ENCODE measurements at regions not wholly inside any gene's neighbourhood (a gene's known extent, or its start where the extent isn't known, plus 50 kb on each side); places are given as distances from the start of the nearest gene placed in this dataset.

DNA sequence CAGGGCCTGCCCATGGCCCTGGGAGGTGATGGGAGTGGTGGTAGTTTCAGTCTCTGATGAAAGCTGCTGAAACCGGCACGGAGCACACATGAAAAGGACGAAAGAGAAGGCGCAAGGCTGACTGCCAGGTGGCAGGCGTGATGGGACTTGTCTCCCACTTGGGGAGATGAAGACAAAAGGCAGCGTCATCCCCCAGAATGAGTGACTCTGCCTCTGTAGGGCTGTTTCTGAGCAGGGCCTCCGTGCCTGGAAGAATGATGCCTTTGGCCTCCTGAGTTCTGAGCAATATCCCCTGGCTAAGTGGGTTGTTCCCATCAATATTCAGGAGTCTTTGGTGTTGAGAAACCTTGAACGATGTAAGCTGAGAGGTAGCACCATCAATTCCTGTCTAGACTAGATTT is 237.8 kb downstream of the OPA1 start:
- no peak overlapping the region for H3K4me2 ChIP-seq (ENCODE audit: low read depth, low read length, poor library complexity, severe bottlenecking)
- H2AFZ ChIP-seq (ENCODE audit: low read length), result no peak overlapping the region
- no peaks in the 10 kb centered on the region for H3K79me2 ChIP-seq (ENCODE audit: insufficient read depth, low read length)
- no peaks in the 10 kb centered on the region for H3K27me3 ChIP-seq (ENCODE audit: insufficient read depth, low read length, poor library complexity, severe bottlenecking)
- no peaks in the 10 kb centered on the region for H3K9me3 ChIP-seq (ENCODE audit: insufficient read depth, low read depth, low read length)
- H3F3A ChIP-seq (ENCODE audit: low read depth), result no peaks in the 10 kb centered on the region
- no peak for TF ChIP-seq EZH2phosphoT487 (IDR thresholded peaks at IDR 0.05; ENCODE audit: borderline replicate concordance)
- TF ChIP-seq, protein P1, sequence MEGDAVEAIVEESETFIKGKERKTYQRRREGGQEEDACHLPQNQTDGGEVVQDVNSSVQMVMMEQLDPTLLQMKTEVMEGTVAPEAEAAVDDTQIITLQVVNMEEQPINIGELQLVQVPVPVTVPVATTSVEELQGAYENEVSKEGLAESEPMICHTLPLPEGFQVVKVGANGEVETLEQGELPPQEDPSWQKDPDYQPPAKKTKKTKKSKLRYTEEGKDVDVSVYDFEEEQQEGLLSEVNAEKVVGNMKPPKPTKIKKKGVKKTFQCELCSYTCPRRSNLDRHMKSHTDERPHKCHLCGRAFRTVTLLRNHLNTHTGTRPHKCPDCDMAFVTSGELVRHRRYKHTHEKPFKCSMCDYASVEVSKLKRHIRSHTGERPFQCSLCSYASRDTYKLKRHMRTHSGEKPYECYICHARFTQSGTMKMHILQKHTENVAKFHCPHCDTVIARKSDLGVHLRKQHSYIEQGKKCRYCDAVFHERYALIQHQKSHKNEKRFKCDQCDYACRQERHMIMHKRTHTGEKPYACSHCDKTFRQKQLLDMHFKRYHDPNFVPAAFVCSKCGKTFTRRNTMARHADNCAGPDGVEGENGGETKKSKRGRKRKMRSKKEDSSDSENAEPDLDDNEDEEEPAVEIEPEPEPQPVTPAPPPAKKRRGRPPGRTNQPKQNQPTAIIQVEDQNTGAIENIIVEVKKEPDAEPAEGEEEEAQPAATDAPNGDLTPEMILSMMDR (conservative IDR thresholded peaks at IDR 0.05; ENCODE audit: low read length), result no peak
- H3K4me1 ChIP-seq (ENCODE audit: insufficient read depth, low read length, poor library complexity, severe bottlenecking), result peaks cover 36% of the 10 kb centered on the region
- H3K36me3 ChIP-seq (ENCODE audit: insufficient read depth, low read length), result no peaks in the 10 kb centered on the region
- no peak overlapping the region for H3K9ac ChIP-seq (ENCODE audit: low read depth, low read length, poor library complexity, severe bottlenecking)
- H4K20me1 ChIP-seq (ENCODE audit: insufficient read depth, low read length, poor library complexity, severe bottlenecking), result no peaks in the 10 kb centered on the region
- no peaks in the 10 kb centered on the region for H3K9me2 ChIP-seq (replicated peaks; ENCODE audit: low read depth, low read length)
- no peak overlapping the region for H3K4me3 ChIP-seq (ENCODE audit: low read length, poor library complexity, severe bottlenecking)

DNA sequence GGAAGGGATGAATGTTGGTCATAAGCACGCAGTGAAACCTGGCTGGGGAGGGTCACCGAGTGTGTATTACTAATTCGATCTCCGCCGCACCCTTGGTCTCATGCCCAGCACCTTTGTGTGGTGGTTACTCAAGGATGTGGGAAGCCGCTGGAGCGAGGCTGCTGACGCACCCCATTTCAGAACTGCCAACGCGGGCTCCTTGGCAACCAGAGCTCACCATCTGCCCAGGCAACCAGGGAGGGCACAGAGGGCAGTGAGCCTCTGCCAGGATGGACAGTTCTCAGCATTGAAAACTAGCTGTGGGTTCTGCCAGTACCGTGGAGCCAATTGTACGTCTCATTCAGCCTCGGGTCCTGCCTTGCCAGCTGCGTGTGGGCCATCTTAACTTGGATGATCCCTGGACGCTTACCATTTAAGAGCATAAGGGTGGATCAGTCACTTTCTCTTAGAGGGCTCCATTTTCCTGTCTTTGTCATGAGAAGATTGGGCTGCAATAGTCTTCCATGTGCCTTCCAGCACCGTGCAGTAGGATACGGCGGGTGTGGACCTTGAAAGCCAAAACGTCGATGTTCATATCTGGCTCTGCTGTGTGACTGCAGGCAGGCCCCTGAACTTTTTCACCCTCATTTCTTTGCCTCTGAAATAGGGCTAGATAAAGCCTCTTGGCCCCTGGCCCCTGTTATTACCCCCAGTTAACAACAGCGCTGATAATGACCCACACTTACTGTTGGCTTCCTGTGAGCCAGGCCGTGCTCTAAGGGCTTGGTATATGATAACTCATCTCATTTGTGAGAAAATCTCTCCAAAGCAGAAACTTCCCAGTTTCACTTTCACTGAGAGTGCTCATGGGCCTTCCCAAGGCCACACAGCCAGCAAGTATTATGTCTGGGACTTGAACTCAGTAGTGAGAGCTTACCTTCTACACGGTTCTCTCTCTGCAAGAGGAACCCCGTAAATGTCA is 238.8 kb downstream of the OPA1 start:
- Histone ChIP-seq H3K27me3 (ENCODE audit: insufficient read depth, low read length, poor library complexity, severe bottlenecking) (no peaks in the 10 kb centered on the region), H3K9me3 (ENCODE audit: insufficient read depth, low read depth, low read length) (no peaks in the 10 kb centered on the region), H3K36me3 (ENCODE audit: insufficient read depth, low read length) (no peaks in the 10 kb centered on the region), H2AFZ (ENCODE audit: low read length) (peak overlapping the region; percentile 32; the same call in 1 of the 2 replicates), H3K4me1 (ENCODE audit: insufficient read depth, low read length, poor library complexity, severe bottlenecking) (peaks cover 30% of the 10 kb centered on the region), H3K9ac (ENCODE audit: low read depth, low read length, poor library complexity, severe bottlenecking) (no peak overlapping the region), H3F3A (ENCODE audit: low read depth) (no peaks in the 10 kb centered on the region), H4K20me1 (ENCODE audit: insufficient read depth, low read length, poor library complexity, severe bottlenecking) (no peaks in the 10 kb centered on the region), H3K4me3 (ENCODE audit: low read length, poor library complexity, severe bottlenecking) (no peak overlapping the region), H3K79me2 (ENCODE audit: insufficient read depth, low read length) (no peaks in the 10 kb centered on the region), H3K9me2 (replicated peaks; ENCODE audit: low read depth, low read length) (no peaks in the 10 kb centered on the region), H3K4me2 (ENCODE audit: low read depth, low read length, poor library complexity, severe bottlenecking) (no peak overlapping the region)
- no peak for TF ChIP-seq EZH2phosphoT487 (IDR thresholded peaks at IDR 0.05; ENCODE audit: borderline replicate concordance)
- TF ChIP-seq, protein P1 (conservative IDR thresholded peaks at IDR 0.05; ENCODE audit: low read length), result no peak

DNA sequence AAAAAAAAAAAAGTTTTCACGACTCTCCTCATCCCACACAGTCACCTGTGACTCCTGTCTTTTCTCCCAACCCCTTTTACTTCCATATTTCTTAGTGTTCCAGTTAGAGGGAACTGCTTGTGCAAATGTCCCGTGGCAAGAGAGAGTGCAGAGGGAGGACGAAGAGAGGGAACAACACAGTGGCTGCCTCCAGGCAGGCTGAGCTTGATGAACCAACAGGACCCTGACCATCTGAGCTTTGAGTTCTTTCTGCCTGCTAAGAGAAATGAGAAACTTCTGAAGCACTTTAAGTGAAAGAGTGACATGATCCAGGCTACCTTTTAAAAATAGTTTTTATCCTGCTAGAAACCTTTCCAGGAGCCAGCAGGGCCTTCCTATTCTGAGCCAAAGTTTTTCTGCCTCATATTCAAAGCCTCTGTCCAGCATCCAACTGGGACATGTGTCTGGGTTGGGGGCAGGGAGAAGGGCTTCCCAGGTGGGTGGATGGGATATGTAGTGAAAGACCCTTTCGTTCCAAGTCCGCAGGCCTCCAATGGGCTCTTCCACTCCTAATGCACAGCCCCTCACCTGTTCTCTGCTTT is 239.9 kb downstream of the OPA1 start:
- no peaks in the 10 kb centered on the region for H3K27me3 ChIP-seq (ENCODE audit: insufficient read depth, low read length, poor library complexity, severe bottlenecking)
- no peak overlapping the region for H3K4me3 ChIP-seq (ENCODE audit: low read length, poor library complexity, severe bottlenecking)
- no peak overlapping the region for H2AFZ ChIP-seq (ENCODE audit: low read length)
- H3K9ac ChIP-seq (ENCODE audit: low read depth, low read length, poor library complexity, severe bottlenecking), result no peak overlapping the region
- no peaks in the 10 kb centered on the region for H3K9me2 ChIP-seq (replicated peaks; ENCODE audit: low read depth, low read length)
- no peaks in the 10 kb centered on the region for H3K79me2 ChIP-seq (ENCODE audit: insufficient read depth, low read length)
- no peaks in the 10 kb centered on the region for H3F3A ChIP-seq (ENCODE audit: low read depth)
- no peaks in the 10 kb centered on the region for H4K20me1 ChIP-seq (ENCODE audit: insufficient read depth, low read length, poor library complexity, severe bottlenecking)
- H3K36me3 ChIP-seq (ENCODE audit: insufficient read depth, low read length), result no peaks in the 10 kb centered on the region
- peaks cover 21% of the 10 kb centered on the region for H3K4me1 ChIP-seq (ENCODE audit: insufficient read depth, low read length, poor library complexity, severe bottlenecking)
- no peaks in the 10 kb centered on the region for H3K9me3 ChIP-seq (ENCODE audit: insufficient read depth, low read depth, low read length)
- no peak overlapping the region for H3K4me2 ChIP-seq (ENCODE audit: low read depth, low read length, poor library complexity, severe bottlenecking)
- TF ChIP-seq EZH2phosphoT487 (IDR thresholded peaks at IDR 0.05; ENCODE audit: borderline replicate concordance), result no peak
